Osteoblast (primary cell): ENCODE measurements at regions not wholly inside any gene's neighbourhood (a gene's known extent, or its start where the extent isn't known, plus 50 kb on each side); places are given as distances from the start of the nearest gene placed in this dataset.
"Not testable (repeated sequence)": the region's sequence is repeated elsewhere in the genome, so short reads cannot be mapped to it uniquely, and the experiment has no call there.

Source experiments
- DNase-seq: peaks from one replicate; pipeline ENCODE4 v3.0.0; 2011; ENCODE audit warnings: low spot score, mixed read lengths; ENCODE audit not compliant: insufficient read length; ENCODE audit errors: missing footprints
- H2AFZ ChIP-seq: 2 replicates; pipeline ENCODE4 v1.6.0; 2011; ENCODE audit warnings: mild to moderate bottlenecking, low read length
- H3K27ac ChIP-seq: 2 replicates; pipeline ENCODE4 v1.5.1; 2011; ENCODE audit warnings: mild to moderate bottlenecking, low read depth, low read length, moderate library complexity
- H3K27me3 ChIP-seq: 2 replicates; pipeline ENCODE4 v1.6.0; 2012; ENCODE audit warnings: mild to moderate bottlenecking, control low read depth, inconsistent platforms, low read length, moderate library complexity; ENCODE audit not compliant: insufficient read depth
- H3K36me3 ChIP-seq: 2 replicates; pipeline ENCODE4 v1.5.1; 2011; ENCODE audit warnings: mild to moderate bottlenecking, low read length, control low read depth, moderate library complexity; ENCODE audit not compliant: insufficient read depth
- H3K4me1 ChIP-seq: 2 replicates; pipeline ENCODE4 v1.5.1; 2011; ENCODE audit warnings: mild to moderate bottlenecking, low read length, control low read depth, moderate library complexity; ENCODE audit not compliant: insufficient read depth
- H3K4me2 ChIP-seq: 2 replicates; pipeline ENCODE4 v1.6.0; 2011; ENCODE audit warnings: mild to moderate bottlenecking, low read length; ENCODE audit not compliant: insufficient read depth
- H3K4me3 ChIP-seq: fragments of 200-600 bp; sonication (generic); 3 replicates; pipeline ENCODE4 v1.5.1; 2012; ENCODE audit warnings: mild to moderate bottlenecking, low read length, inconsistent platforms; ENCODE audit not compliant: insufficient read depth
- H3K79me2 ChIP-seq: 2 replicates; pipeline ENCODE4 v1.6.0; 2012; ENCODE audit warnings: mild to moderate bottlenecking, low read length, control low read depth, inconsistent platforms; ENCODE audit not compliant: insufficient read depth
- H3K9me3 ChIP-seq: 2 replicates; pipeline ENCODE4 v1.5.1; 2011; ENCODE audit warnings: low read depth, low read length, control low read depth
- H4K20me1 ChIP-seq: 2 replicates; pipeline ENCODE4 v1.6.0; 2012; ENCODE audit warnings: mild to moderate bottlenecking, low read length, control low read depth; ENCODE audit not compliant: insufficient read depth
- TF ChIP-seq, protein P1 (sequence below): IDR thresholded peaks from 2 replicates; pipeline ENCODE4 v1.5.1; 2011; ENCODE audit warnings: mild to moderate bottlenecking, low read depth, low read length, moderate library complexity; ENCODE audit errors: extremely low read depth

- TF ChIP-seq, protein P1, sequence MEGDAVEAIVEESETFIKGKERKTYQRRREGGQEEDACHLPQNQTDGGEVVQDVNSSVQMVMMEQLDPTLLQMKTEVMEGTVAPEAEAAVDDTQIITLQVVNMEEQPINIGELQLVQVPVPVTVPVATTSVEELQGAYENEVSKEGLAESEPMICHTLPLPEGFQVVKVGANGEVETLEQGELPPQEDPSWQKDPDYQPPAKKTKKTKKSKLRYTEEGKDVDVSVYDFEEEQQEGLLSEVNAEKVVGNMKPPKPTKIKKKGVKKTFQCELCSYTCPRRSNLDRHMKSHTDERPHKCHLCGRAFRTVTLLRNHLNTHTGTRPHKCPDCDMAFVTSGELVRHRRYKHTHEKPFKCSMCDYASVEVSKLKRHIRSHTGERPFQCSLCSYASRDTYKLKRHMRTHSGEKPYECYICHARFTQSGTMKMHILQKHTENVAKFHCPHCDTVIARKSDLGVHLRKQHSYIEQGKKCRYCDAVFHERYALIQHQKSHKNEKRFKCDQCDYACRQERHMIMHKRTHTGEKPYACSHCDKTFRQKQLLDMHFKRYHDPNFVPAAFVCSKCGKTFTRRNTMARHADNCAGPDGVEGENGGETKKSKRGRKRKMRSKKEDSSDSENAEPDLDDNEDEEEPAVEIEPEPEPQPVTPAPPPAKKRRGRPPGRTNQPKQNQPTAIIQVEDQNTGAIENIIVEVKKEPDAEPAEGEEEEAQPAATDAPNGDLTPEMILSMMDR = no peak
- Histone ChIP-seq H2AFZ (no peak overlapping the region), H3K27ac (no peak overlapping the region), H3K36me3 (no peaks in the 10 kb centered on the region), H3K4me3 (no peak overlapping the region), H3K4me1 (peaks cover under 1% of the 10 kb centered on the region), H3K4me2 (no peak overlapping the region), H3K27me3 (no peaks in the 10 kb centered on the region), H3K79me2 (no peaks in the 10 kb centered on the region), H3K9me3 (no peaks in the 10 kb centered on the region), H4K20me1 (no peaks in the 10 kb centered on the region)
- no peak for DNase-seq
These were observed 54.9 kb upstream of the OSMR start for GRCh38 chr5:38790891-38791290.

- H3K4me3 ChIP-seq = no peak overlapping the region
- H3K27ac ChIP-seq = no peak overlapping the region
- H3K9me3 ChIP-seq = no peaks in the 10 kb centered on the region
- TF ChIP-seq, protein P1 = no peak
- H3K27me3 ChIP-seq = no peaks in the 10 kb centered on the region
- no peak overlapping the region for H3K4me2 ChIP-seq
- H2AFZ ChIP-seq = no peak overlapping the region
- no peak for DNase-seq
- H4K20me1 ChIP-seq = no peaks in the 10 kb centered on the region
- peaks cover 10% of the 10 kb centered on the region for H3K4me1 ChIP-seq
- no peaks in the 10 kb centered on the region for H3K79me2 ChIP-seq
- H3K36me3 ChIP-seq = no peaks in the 10 kb centered on the region
These were observed 52.7 kb upstream of the OSMR start for GRCh38 chr5:38793099-38793498.

- not testable (repeated sequence) for H3K27ac ChIP-seq, H4K20me1 ChIP-seq, H3K4me2 ChIP-seq, H3K4me3 ChIP-seq, H3K27me3 ChIP-seq, H2AFZ ChIP-seq, H3K36me3 ChIP-seq, DNase-seq, H3K9me3 ChIP-seq, H3K79me2 ChIP-seq
- H3K4me1 ChIP-seq = peaks cover 10% of the 10 kb centered on the region
These were observed 51.8 kb upstream of the OSMR start for GRCh38 chr5:38794037-38794436.

DNA sequence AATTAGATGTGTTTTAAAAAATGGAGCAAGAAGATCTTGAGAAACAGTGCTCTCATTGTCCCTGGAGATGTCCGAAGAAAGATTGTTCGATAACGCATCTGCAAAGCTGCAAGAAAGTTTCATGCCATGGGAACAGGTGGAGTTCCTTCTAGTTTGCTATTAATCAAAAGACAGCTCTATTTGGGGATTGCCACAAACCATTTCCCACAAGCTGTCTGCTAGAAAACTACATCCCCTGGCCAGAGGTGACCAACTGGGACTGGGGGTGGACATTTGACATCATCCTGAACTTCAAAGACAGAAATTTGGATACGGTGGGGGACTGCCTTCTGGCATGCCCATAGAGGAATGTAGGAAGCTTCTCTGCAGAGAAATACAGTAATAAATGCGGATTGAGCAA is 50.8 kb upstream of the OSMR start:
- no peak overlapping the region for H2AFZ ChIP-seq
- H3K27ac ChIP-seq = no peak overlapping the region
- no peaks in the 10 kb centered on the region for H3K9me3 ChIP-seq
- no peaks in the 10 kb centered on the region for H4K20me1 ChIP-seq
- TF ChIP-seq, protein P1 = no peak
- no peak overlapping the region for H3K4me3 ChIP-seq
- H3K36me3 ChIP-seq = no peaks in the 10 kb centered on the region
- H3K27me3 ChIP-seq = no peaks in the 10 kb centered on the region
- peaks cover 10% of the 10 kb centered on the region for H3K4me1 ChIP-seq
- no peak for DNase-seq
- H3K79me2 ChIP-seq = no peaks in the 10 kb centered on the region
- H3K4me2 ChIP-seq = no peak overlapping the region
